ENCODE measurements at regions not wholly inside any gene's neighbourhood (a gene's known extent, or its start where the extent isn't known, plus 50 kb on each side); places are given as distances from the start of the nearest gene placed in this dataset.
"Not testable (repeated sequence)": the region's sequence is repeated elsewhere in the genome, so short reads cannot be mapped to it uniquely, and the experiment has no call there.

GRCh38 chr9:94191706-94192105 is 67.4 kb upstream of the ZNF169 start:
- not testable (repeated sequence) for DNase-seq (ENCODE audit: low spot score)

GRCh38 chr9:94198414-94198813 is 60.7 kb upstream of the ZNF169 start:
- DNase-seq (ENCODE audit: low spot score) = no peak

- no peak for DNase-seq (ENCODE audit: low spot score)
These were observed 59.3 kb upstream of the ZNF169 start for GRCh38 chr9:94199776-94200175.

GRCh38 chr9:94204174-94204573 is 54.9 kb upstream of the ZNF169 start:
- DNase-seq (ENCODE audit: low spot score) = no peak

GRCh38 chr9:94207781-94208180 is 51.3 kb upstream of the ZNF169 start:
- DNase-seq (ENCODE audit: low spot score) = no peak

Measured in left forelimb (tissue), 1 donor.